HG02588 (cell line): ENCODE measurements at regions not wholly inside any gene's neighbourhood (a gene's known extent, or its start where the extent isn't known, plus 50 kb on each side); places are given as distances from the start of the nearest gene placed in this dataset.
"Not testable (repeated sequence)": the region's sequence is repeated elsewhere in the genome, so short reads cannot be mapped to it uniquely, and the experiment has no call there.

Experiments used
- ATAC-seq: cut with Tn5 transposase; IDR thresholded peaks from one replicate; pipeline ENCODE4 v1.9.1; 2021; ENCODE audit warnings: mild to moderate bottlenecking, moderate library complexity; ENCODE audit not compliant: unreplicated experiment

- ATAC-seq: no peak
Measured at GRCh38 chr1:198932351-198932991, 293.6 kb downstream of the PTPRC start.

DNA sequence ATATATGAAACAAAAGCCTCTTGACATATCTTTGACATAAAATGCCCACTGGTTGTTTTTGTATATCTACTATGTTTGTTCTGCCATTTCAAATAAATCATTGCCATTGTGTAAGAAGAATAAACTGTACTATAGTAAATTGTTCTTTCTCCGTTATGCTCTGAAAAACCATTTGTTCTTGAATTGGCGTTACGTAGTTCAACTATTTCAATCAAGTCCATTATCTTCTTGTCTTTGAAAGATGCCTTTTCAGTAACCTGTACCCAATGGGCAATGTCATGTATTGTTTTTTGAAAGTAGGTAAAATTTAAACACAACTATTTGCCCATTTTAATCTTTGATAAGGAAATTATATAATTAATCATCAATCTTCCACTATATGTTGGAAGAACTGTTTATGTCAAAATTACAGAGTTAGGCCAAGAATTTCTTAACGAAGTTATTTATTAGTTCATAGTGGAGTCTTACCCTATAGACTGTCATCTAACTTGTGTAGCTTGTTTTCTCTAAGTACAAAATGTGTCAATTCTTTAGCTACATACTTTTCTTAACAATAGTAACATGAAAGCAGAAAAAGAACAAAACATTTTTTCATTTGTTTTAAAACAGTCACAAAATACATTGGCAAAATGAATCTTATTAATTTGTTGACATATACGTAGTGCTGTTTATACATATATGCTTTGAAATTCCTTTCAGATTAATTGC lies 294.8 kb downstream of the PTPRC start:
- ATAC-seq: no peak

DNA sequence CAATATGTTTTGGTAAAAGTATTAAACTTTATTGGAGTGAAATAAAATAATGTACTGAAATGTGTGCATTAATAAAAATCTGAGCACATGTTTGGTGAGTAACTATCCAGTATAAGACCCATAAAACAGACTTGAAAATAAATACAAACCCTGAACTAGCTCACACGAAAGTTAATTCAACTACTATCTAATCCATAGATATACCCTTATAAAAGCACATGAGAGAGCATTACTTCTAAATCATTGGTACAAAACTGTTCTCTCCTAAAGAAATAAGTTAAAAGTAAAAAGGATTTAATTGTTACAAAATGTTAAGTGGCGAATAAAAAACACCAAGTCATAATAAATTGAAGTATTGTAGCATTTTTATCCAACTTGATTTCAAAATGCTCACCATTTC lies 295.6 kb downstream of the PTPRC start:
- no peak for ATAC-seq

DNA sequence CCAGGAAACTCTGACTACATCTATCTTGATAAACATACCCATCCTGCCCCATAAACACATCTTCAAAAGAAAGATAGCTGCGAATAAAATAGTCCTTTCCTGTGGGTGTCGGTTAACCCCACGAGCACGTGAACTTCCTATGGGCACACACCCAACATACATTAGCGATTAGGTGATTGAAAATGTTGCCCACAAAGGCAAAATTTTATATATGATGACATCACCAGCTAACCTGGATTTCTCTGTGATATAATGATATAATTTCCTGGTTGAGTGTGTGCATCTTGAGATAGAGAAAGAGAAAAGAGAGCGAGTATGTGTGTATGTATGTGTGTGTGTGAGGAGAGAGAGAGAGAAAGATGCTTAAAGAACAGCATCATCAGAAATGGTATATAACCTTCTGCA lies 296.1 kb downstream of the PTPRC start:
- ATAC-seq: no peak

DNA sequence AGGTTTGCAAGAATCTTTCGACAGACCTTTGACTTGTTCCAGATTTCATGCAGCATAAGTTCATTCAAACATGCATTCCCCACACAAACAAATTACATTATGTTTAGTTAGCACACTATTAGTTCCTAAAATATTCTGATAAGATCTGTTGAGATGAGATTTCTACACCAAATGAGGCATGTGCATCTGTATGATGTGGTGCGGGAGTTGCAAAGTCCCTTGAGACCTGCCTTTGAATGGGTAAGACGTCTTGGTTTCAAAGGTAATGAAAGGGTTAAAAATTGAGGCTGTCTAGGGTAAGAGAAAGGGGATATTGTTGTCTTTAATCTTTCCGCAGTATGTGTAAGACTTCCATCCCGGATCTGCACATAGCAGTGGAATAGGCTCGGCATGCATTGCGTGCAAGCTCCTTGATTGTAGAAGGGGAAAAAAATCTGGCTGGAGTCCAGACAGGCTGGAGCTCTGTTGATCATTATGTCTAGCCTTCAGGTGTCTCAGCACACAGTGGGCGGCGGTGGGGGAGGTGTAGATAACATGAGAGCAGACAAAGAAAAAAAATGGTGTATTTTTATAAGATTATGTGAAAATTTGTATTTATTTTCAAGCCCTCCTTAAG lies 296.6 kb downstream of the PTPRC start:
- ATAC-seq: peak; percentile 49

- no peak for ATAC-seq
Measured at GRCh38 chr1:198936371-198937083, 297.7 kb downstream of the PTPRC start.

- ATAC-seq: peak; percentile 96
Measured at GRCh38 chr1:198937231-198938031, 298.6 kb downstream of the PTPRC start.

DNA sequence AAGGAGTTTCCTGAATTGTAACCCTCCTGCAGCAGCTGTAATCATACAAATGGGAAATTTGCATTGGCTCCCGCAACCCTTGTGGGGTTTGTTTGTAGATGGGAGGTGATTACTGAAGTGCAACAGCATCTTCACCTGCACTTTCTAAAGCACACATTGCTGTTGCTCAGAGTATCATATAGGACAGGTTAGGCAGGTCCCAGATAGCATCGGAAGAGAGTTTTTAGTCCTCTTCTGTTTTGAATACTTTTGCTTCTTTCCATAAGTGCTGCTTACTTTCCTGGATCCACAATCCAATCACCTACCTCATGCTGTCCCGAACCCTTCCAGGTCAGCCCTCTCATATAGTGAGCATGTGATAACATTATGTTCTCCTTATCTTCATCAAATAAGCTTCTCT lies 300.4 kb downstream of the PTPRC start:
- no peak for ATAC-seq

DNA sequence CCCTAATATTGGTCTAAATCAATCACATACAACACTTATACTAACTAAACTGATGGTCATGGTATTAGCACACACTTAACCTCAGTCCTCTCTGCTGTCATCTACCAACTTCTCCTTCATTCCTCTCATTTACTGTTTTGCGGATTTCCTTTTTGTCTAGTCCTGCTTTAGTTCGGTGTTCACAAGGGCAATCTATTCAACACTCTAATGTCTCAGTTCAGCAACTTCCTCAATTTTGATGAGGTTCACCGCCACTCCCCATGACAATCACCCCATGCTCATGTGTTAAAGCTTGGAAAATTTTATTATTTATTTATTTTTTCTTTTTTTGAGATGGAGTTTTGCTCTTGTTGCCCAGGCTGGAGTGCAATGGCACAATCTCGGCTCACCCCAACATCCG lies 301.1 kb downstream of the PTPRC start:
- ATAC-seq: no peak

- no peak for ATAC-seq
Measured at GRCh38 chr1:198942466-198942865, 303.6 kb downstream of the PTPRC start.

DNA sequence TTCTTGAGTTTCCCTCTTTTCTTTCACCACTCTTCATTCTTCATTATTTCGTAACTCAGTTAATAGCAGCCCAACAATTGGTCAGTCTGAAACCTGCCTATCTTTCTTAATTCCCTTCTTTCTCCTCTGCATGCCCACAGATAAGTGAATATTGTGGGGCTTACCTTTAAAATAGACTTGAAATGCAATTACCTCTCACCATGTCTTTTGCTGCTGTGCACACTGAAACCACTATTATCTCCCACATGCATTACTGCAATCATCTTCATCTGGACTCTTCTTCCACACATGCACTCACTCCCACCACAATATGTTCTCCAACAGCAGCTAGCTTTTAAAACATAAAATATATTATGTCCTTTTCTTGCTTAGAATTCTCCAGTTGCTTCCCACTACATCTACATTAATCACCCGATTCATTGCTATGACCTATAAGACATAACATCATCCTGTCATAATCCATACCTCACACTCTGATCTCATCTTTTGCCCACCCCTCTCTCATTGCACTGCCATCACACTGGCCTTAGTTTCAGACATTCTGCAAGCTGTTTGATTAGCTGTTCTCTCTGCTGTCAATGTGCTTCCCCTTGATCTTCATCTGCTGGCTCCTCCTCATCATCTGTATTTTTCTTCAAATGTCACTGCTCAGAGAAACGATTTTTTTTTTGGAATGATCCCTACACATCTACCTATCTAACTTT lies 304.8 kb downstream of the PTPRC start:
- no peak for ATAC-seq

DNA sequence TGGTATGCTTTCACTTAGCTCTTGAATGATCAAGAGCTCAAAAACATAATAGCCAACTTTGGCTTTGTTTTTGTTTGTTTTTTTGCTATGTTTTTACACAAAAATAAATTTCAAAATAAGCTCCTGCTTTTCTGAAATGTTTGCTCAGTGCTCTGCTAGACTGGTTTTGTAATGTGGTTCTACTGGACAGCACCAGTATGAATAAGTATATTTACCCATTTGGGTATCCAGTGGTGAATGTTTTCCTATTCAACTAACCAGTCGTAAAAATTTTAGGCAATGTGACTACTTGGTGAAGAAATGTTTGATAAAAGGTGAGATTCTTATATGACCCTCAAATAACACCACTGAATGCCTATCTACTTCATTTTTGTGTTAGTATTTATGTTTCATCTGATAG lies 308.6 kb downstream of the PTPRC start:
- no peak for ATAC-seq

DNA sequence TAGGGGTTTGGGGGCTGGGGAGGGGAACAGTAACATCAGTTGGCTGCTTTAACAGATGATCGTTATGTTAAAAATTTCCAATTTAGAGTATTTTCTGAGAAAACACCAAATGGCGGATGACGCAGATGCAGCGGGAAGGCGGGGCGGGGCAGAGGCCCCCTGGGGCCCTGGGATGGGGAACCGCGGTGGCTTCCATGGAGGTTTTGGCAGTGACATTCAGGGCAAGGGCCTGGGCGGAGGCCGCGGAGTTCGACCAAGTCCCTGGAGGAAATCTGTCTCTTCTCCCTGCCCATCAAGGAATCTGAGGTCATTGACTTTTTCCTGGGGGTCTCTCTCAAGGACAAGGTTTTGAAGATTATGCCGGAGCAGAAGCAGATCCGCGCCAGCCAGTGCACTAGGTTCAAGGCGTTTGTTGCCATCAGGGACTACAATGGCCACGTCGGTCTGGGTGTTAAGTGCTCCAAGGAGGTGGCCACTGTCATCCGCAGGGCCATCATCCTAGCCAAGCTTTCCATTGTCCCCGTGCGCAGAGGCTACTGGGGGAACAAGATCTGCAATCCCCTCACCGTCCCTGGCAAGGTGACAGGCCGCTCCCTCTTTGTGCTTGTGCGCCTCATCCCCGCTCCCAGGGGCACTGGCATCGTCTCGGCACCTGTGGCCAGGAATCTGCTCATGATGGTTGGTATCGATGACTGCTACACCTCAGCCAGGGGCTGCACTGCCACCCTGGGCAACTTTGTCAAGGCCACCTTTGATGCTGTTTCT lies 310.2 kb downstream of the PTPRC start:
- no peak for ATAC-seq

GRCh38 chr1:198950036-198950435 lies 311.2 kb downstream of the PTPRC start:
- no peak for ATAC-seq

DNA sequence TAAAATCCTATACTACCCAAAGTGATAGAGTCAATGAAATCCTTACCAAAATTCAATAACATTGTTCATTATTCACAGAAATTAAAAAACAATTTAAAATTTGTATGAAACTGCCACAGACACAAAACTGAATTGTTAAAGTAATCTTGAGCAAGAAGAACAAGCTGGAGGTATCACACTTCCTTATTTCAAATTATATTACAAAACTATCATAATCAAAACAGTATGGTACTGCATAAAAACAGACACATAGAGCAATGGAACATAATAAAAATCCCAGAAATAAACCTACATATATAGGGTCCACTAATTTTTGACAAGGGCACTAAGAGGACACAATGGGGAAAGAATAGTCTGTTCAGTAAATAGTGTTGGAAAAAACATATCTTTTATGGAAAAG lies 316.2 kb downstream of the PTPRC start:
- ATAC-seq: no peak

- ATAC-seq: no peak
Measured at GRCh38 chr1:198957044-198957443, 318.2 kb downstream of the PTPRC start.

GRCh38 chr1:198959032-198959431 lies 320.2 kb downstream of the PTPRC start:
- ATAC-seq: no peak

- no peak for ATAC-seq
Measured at GRCh38 chr1:198959676-198960075, 320.8 kb downstream of the PTPRC start.

- not testable (repeated sequence) for ATAC-seq
Measured at GRCh38 chr1:198963796-198964195, 325.0 kb downstream of the PTPRC start.

- ATAC-seq: no peak
Measured at GRCh38 chr1:198966519-198966918, 327.7 kb downstream of the PTPRC start.
